H1 (cell line): ENCODE measurements at regions not wholly inside any gene's neighbourhood (a gene's known extent, or its start where the extent isn't known, plus 50 kb on each side); places are given as distances from the start of the nearest gene placed in this dataset.

Experiments used
- CTBP2 ChIP-seq: IDR thresholded peaks from 2 replicates; pipeline ENCODE4 v1.7.0; 2011; ENCODE audit warnings: borderline replicate concordance, mild to moderate bottlenecking, moderate library complexity, mixed read lengths, low read length; ENCODE audit not compliant: insufficient read depth, insufficient read length
- RAD21 ChIP-seq, 2 experiments: IDR thresholded peaks in 1 of 2; conservative IDR thresholded peaks in 1 of 2; 2 replicates each; pipeline ENCODE4 v1.6.1; 2011; ENCODE audit warnings: low read depth in 2 of 2, low read length in 2 of 2, improper control_type of control experiment in 1 of 2, inconsistent platforms in 1 of 2, mild to moderate bottlenecking in 1 of 2, moderate library complexity in 1 of 2
- SAP30 ChIP-seq: fragments of 300-600 bp; sonication (generic); IDR thresholded peaks from 2 replicates; pipeline ENCODE4 v1.7.1; 2012; ENCODE audit warnings: low read length, moderate library complexity, mild to moderate bottlenecking, inconsistent platforms; ENCODE audit not compliant: insufficient read depth, insufficient replicate concordance
- SP1 ChIP-seq: IDR thresholded peaks from 2 replicates; pipeline ENCODE4 v1.6.1; 2011; ENCODE audit warnings: low read depth, low read length
- SP4 ChIP-seq: IDR thresholded peaks from 2 replicates; pipeline ENCODE4 v1.6.1; 2012; ENCODE audit warnings: low read length, inconsistent platforms
- SUZ12 ChIP-seq: fragments of 200-600 bp; sonication (generic); IDR thresholded peaks from 2 replicates; pipeline ENCODE4 v1.6.1; 2012; ENCODE audit warnings: mild to moderate bottlenecking, inconsistent platforms, low read length, moderate library complexity, mixed read lengths
- YY1 ChIP-seq: IDR thresholded peaks from 2 replicates; pipeline ENCODE4 v1.6.1; 2011; ENCODE audit warnings: low read depth, mild to moderate bottlenecking, low read length

- TF ChIP-seq YY1 (no peak), SP1 (no peak), SAP30 (no peak), SUZ12 (no peak), CTBP2 (no peak), SP4 (no peak), RAD21 (IDR thresholded peaks at IDR 0.05 in 1 of 2, conservative IDR thresholded peaks at IDR 0.05 in 1 of 2; ENCODE audit: low read depth in 2 of 2, low read length in 2 of 2) (no peak)
Observed at GRCh38 chr2:216971593-216971992, 111.7 kb upstream of the TNP1 start (continued).
